K562 (cell line): ENCODE measurements at regions not wholly inside any gene's neighbourhood (a gene's known extent, or its start where the extent isn't known, plus 50 kb on each side); places are given as distances from the start of the nearest gene placed in this dataset.

Experiments used
- ATAC-seq: fragments of 200-7000 bp; cut with Tn5 transposase; 3 replicates; pipeline ENCODE4 v1.9.1; 2020; ENCODE audit warnings: moderate library complexity
- BruUV-seq: library from RNA; stranded (reverse); fragments of 400-500 nt; replicated peaks from 2 replicates; lab custom pipeline; 2021; lab: Mats Ljungman, UMichigan
- CTCF ChIA-PET: fragments of 300-600 bp; formaldehyde crosslinking; extraction: SDS; loops from one replicate; lab custom pipeline; 2021; ENCODE audit warnings: low intra/inter-chr PET ratio; lab: Yijun Ruan, JAX
- POLR2A ChIA-PET: fragments of 300-600, 350-650 bp; sonication (Branson Sonifier 250); formaldehyde crosslinking; extraction: SDS; loops from one replicate; lab custom pipeline; 2021; ENCODE audit warnings: antibody characterized with exemption, inconsistent platforms; lab: Yijun Ruan, JAX
- DNase-seq, 4 experiments: peaks; one replicate each; pipeline versions ENCODE4 v3.0.0 to v3.0.0-alpha.2; 2011 to 2018; ENCODE audit warnings: low spot score in 3 of 4, mixed read lengths in 3 of 4; ENCODE audit errors: extremely low read depth in 1 of 4
- FAIRE-seq: peaks from 2 replicates; lab custom pipeline; 2011; peaks lifted over from hg19 to GRCh38; lab: Jason Lieb, UNC
- H2AFZ ChIP-seq: 2 replicates; pipeline ENCODE4 v1.6.0; 2011; ENCODE audit warnings: low read depth, low read length, control low read depth, inconsistent platforms
- H3K27ac ChIP-seq: fragments of 200-600 bp; 3 replicates; pipeline ENCODE4 v1.8.0; 2011; ENCODE audit warnings: low read depth, mild to moderate bottlenecking, control low read depth, inconsistent platforms, low read length, moderate library complexity, mixed read lengths; ENCODE audit errors: extremely low read depth
- H3K27me3 ChIP-seq, 2 experiments: fragments of 300-600 bp in 1 of 2; 2 replicates in 1 of 2; 3 replicates in 1 of 2; pipeline versions ENCODE4 v1.6.0 to v1.8.0; 2011; ENCODE audit warnings: inconsistent platforms in 2 of 2, low read length in 2 of 2, mild to moderate bottlenecking in 1 of 2, mixed read lengths in 1 of 2, moderate library complexity in 1 of 2; ENCODE audit not compliant: control insufficient read depth in 2 of 2, insufficient read depth in 2 of 2
- H3K36me3 ChIP-seq: fragments of 300-600 bp; 3 replicates; pipeline ENCODE4 v1.8.0; 2011; ENCODE audit warnings: mild to moderate bottlenecking, low read length, inconsistent platforms; ENCODE audit not compliant: control insufficient read depth, insufficient read depth
- H3K4me1 ChIP-seq, 2 experiments: fragments of 200-600 bp in 1 of 2; replicated peaks in 1 of 2; 2 replicates in 1 of 2; 3 replicates in 1 of 2; pipeline versions ENCODE4 v1.5.1 to v1.8.0; 2011; ENCODE audit warnings: inconsistent platforms in 2 of 2, low read length in 2 of 2, mild to moderate bottlenecking in 1 of 2, mixed read lengths in 1 of 2, moderate library complexity in 1 of 2; ENCODE audit not compliant: control insufficient read depth in 2 of 2, insufficient read depth in 2 of 2
- H3K4me2 ChIP-seq: 2 replicates; pipeline ENCODE4 v1.6.1; 2011; ENCODE audit warnings: low read length, control low read depth, inconsistent platforms, mixed read lengths; ENCODE audit not compliant: insufficient read depth
- H3K4me3 ChIP-seq: fragments of 200-600 bp; sonication (generic), shearing (Covaris generic); 2 replicates; pipeline ENCODE4 v1.5.1; 2016; ENCODE audit warnings: control low read depth, inconsistent platforms
- H3K79me2 ChIP-seq: fragments of 200-600 bp; 3 replicates; pipeline ENCODE4 v1.8.0; 2011; ENCODE audit warnings: low read length, inconsistent platforms; ENCODE audit not compliant: control insufficient read depth, insufficient read depth
- H3K9ac ChIP-seq, 2 experiments: 2 replicates each; pipeline versions ENCODE4 v1.6.0 to v1.6.1; 2011; ENCODE audit warnings: low read depth in 2 of 2, low read length in 2 of 2, control low read depth in 1 of 2, inconsistent platforms in 1 of 2, mild to moderate bottlenecking in 1 of 2, mixed read lengths in 1 of 2; ENCODE audit not compliant: insufficient read depth in 1 of 2
- H3K9me1 ChIP-seq: one replicate; pipeline ENCODE4 v1.6.0; 2011; ENCODE audit warnings: inconsistent platforms, mild to moderate bottlenecking, low read length, moderate library complexity; ENCODE audit not compliant: control insufficient read depth, insufficient read depth
- H3K9me3 ChIP-seq: replicated peaks from 2 replicates; pipeline ENCODE4 v1.5.1; 2011; ENCODE audit warnings: low read depth, low read length, inconsistent platforms; ENCODE audit not compliant: control insufficient read depth, insufficient read depth
- H4K20me1 ChIP-seq: replicated peaks from 2 replicates; pipeline ENCODE4 v1.6.1; 2011; ENCODE audit warnings: low read length, inconsistent platforms, mixed read lengths; ENCODE audit not compliant: control insufficient read depth, insufficient read depth
- ELK3 ChIP-seq: fragments of 450-650 bp; formaldehyde crosslinking; IDR thresholded peaks from 2 replicates; pipeline ENCODE4 v1.4.0; 2020; ENCODE audit warnings: mild to moderate bottlenecking
- FOXO4 ChIP-seq: fragments of 450-650 bp; formaldehyde crosslinking; IDR thresholded peaks from 2 replicates; pipeline ENCODE4 v1.4.0; 2020; ENCODE audit warnings: mild to moderate bottlenecking, moderate library complexity
- MTA2 ChIP-seq: fragments of 450-650 bp; IDR thresholded peaks from 2 replicates; pipeline ENCODE4 v1.6.1; 2016; ENCODE audit warnings: low read depth
- MYBL2 ChIP-seq, 2 experiments: fragments of 450-650 bp in 1 of 2; sonication (generic) in 1 of 2; formaldehyde crosslinking in 1 of 2; IDR thresholded peaks; 2 replicates each; pipeline versions ENCODE4 v1.6.1 to v1.8.1; 2017 to 2022; ENCODE audit warnings: borderline replicate concordance in 1 of 2, inconsistent platforms in 1 of 2, low read depth in 1 of 2, mild to moderate bottlenecking in 1 of 2, missing genetic modification reagents in 1 of 2, moderate library complexity in 1 of 2
- NFIC ChIP-seq: fragments of 450-650 bp; IDR thresholded peaks from 2 replicates; pipeline ENCODE4 v1.6.1; 2017; ENCODE audit warnings: mild to moderate bottlenecking, inconsistent platforms
- POLR2AphosphoS2 ChIP-seq: IDR thresholded peaks from 2 replicates; pipeline ENCODE4 v1.6.1; 2012; ENCODE audit warnings: low read length, improper control_type of control experiment
- RBM34 ChIP-seq: fragments of 200-400 bp; formaldehyde crosslinking; IDR thresholded peaks from 2 replicates; pipeline ENCODE4 v1.6.1; 2018; ENCODE audit warnings: low read length, borderline replicate concordance; ENCODE audit not compliant: insufficient read depth
- TRIM24 ChIP-seq, 2 experiments: fragments of 450-650 bp; IDR thresholded peaks; 2 replicates each; pipeline ENCODE4 v1.6.1; 2016
- ZBTB9 ChIP-seq: fragments of 450-650 bp; formaldehyde crosslinking; IDR thresholded peaks from 2 replicates; pipeline ENCODE4 v1.4.0; 2020; ENCODE audit warnings: mild to moderate bottlenecking, moderate library complexity
- ZFPM2 ChIP-seq: fragments of 250-450 bp; sonication (Bioruptor Pico); IDR thresholded peaks from 2 replicates; pipeline ENCODE4 v1.5.1; 2022; ENCODE audit warnings: mild to moderate bottlenecking
- ZNF583 ChIP-seq: fragments of 250-450 bp; sonication (Bioruptor Pico); IDR thresholded peaks from 2 replicates; pipeline ENCODE4 v1.4.0; 2020
- WGBS: fragments of 100-300 bp; shearing (Covaris generic); methylation state at CpG from one replicate; pipeline ENCODE4 v1.1.6; 2016; ENCODE audit warnings: low coverage, mixed read lengths; ENCODE audit not compliant: insufficient coverage; ENCODE audit errors: missing lambda C conversion rate; 5-methylcytosine and 5-hydroxymethylcytosine counted together
- in situ Hi-C: fragments of 300-500 bp; cut with MboI; formaldehyde crosslinking; loops from 4 replicates; pipeline ENCODE4 v1.15.0; 2018; ENCODE audit warnings: inconsistent platforms, mixed read lengths
- intact Hi-C: fragments of 100-400 bp; cut with micrococcal nuclease; formaldehyde crosslinking; loops from 2 replicates; pipeline ENCODE4 v1.14.2; 2022

GRCh38 chr3:147900851-147901250 lies 491.7 kb downstream of the ZIC1 start:
- no peak for FAIRE-seq
- intact Hi-C loops, result no loop called here
- POLR2A ChIA-PET, result no interaction called here
- peak; percentile 36; the same call in 1 of the 2 replicates for TF ChIP-seq NFIC
- TF ChIP-seq POLR2AphosphoS2, result no peak
- DNase-seq, result no peak
- in situ Hi-C loops, result no loop called here
- no peaks in the 10 kb centered on the region for H4K20me1 ChIP-seq
- no peaks in the 10 kb centered on the region for H3K9me3 ChIP-seq
- CTCF ChIA-PET, result no interaction called here
- H3K27me3 ChIP-seq, result no peaks in the 10 kb centered on the region
- H2AFZ ChIP-seq, result no peak overlapping the region
- H3K36me3 ChIP-seq, result no peaks in the 10 kb centered on the region
- WGBS, result 5% methylated on average over 3 of the region's 3 CpGs
- no peak for ATAC-seq
- no peaks in the 10 kb centered on the region for H3K9me1 ChIP-seq
- no peaks in the 10 kb centered on the region for H3K4me1 ChIP-seq
- no peak overlapping the region for H3K9ac ChIP-seq
- no peak overlapping the region for H3K4me2 ChIP-seq
- no peak overlapping the region for H3K4me3 ChIP-seq
- BruUV-seq, result no TSS peak
- H3K79me2 ChIP-seq, result no peaks in the 10 kb centered on the region
- no peak overlapping the region for H3K27ac ChIP-seq

- H4K20me1 ChIP-seq, result no peaks in the 10 kb centered on the region
- ATAC-seq, result no peak
- H3K9ac ChIP-seq, result no peak overlapping the region
- H3K4me2 ChIP-seq, result no peak overlapping the region
- H3K9me3 ChIP-seq, result no peaks in the 10 kb centered on the region
- in situ Hi-C loops, result no loop called here
- H3K27me3 ChIP-seq, result no peaks in the 10 kb centered on the region
- no peak overlapping the region for H2AFZ ChIP-seq
- ChIA-PET POLR2A (no interaction called here), CTCF (no interaction called here)
- intact Hi-C loops, result no loop called here
- H3K9me1 ChIP-seq, result no peaks in the 10 kb centered on the region
- no peaks in the 10 kb centered on the region for H3K79me2 ChIP-seq
- WGBS, result 0% methylated on average over 4 of the region's 4 CpGs
- BruUV-seq, result no TSS peak
- H3K36me3 ChIP-seq, result no peaks in the 10 kb centered on the region
- H3K27ac ChIP-seq, result no peak overlapping the region
- no peak overlapping the region for H3K4me3 ChIP-seq
- no peak for FAIRE-seq
- no peaks in the 10 kb centered on the region for H3K4me1 ChIP-seq
- DNase-seq, result no peak
- TF ChIP-seq FOXO4 (CRISPR knock-in tag) (no peak), TRIM24 (IDR thresholded peaks at IDR 0.05) (no peak), ELK3 (CRISPR knock-in tag) (no peak), RBM34 (no peak), MYBL2 (IDR thresholded peaks at IDR 0.05; ENCODE audit: low read depth) (no peak), MYBL2 (CRISPR knock-in tag; IDR thresholded peaks at IDR 0.05; ENCODE audit: borderline replicate concordance) (no peak), ZBTB9 (CRISPR knock-in tag) (no peak), MTA2 (no peak), ZNF583 (CRISPR knock-in tag) (no peak), ZFPM2 (CRISPR knock-in tag) (no peak)
These were observed 493.9 kb downstream of the ZIC1 start for GRCh38 chr3:147903026-147903425.
